ENCODE measurements at regions not wholly inside any gene's neighbourhood (a gene's known extent, or its start where the extent isn't known, plus 50 kb on each side); places are given as distances from the start of the nearest gene placed in this dataset.

DNA sequence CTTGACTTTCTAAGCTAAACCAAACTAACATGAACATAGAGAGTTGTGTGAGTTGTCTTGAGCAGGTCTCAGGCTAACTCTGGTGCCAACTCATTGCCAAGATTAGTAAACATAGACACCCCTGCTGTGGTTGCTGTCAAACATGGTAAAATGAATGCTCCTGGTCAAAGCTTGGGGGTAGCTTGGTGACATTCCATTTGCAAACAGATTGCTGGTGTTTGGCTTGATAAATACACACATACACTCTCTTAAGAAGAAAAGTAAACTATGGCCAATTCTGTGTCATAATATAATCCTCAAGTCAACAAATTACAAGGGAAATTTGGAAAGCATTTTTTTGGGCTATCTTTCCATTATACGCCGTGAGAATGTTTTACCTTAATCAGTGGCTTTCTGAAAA is 386.4 kb upstream of the PDE3A start:
- no peak overlapping the region for H3K4me3 ChIP-seq (ENCODE audit: insufficient read depth, low read depth, low read length)
- no peaks in the 10 kb centered on the region for H3K36me3 ChIP-seq (ENCODE audit: control insufficient read depth, insufficient read depth, low read length)
- no peak overlapping the region for H3K27ac ChIP-seq (ENCODE audit: insufficient read depth, low read depth, low read length, poor library complexity, severe bottlenecking)
- no peaks in the 10 kb centered on the region for H3K27me3 ChIP-seq (ENCODE audit: control insufficient read depth, insufficient read depth, low read length, poor library complexity, severe bottlenecking)
- WGBS, 2 experiments = 100% methylated on average over 2 of the region's 2 CpGs
- no peaks in the 10 kb centered on the region for H3K4me1 ChIP-seq (ENCODE audit: control insufficient read depth, insufficient read depth, low read length)
- no peaks in the 10 kb centered on the region for H3K9me3 ChIP-seq (ENCODE audit: control insufficient read depth, low read length)

GRCh38 chr12:19988001-19988400 is 380.3 kb upstream of the PDE3A start:
- WGBS, 2 experiments = 92 to 97% methylated on average over 2 of the region's 2 CpGs
- H3K9me3 ChIP-seq (ENCODE audit: control insufficient read depth, low read length) = no peaks in the 10 kb centered on the region
- H3K36me3 ChIP-seq (ENCODE audit: control insufficient read depth, insufficient read depth, low read length) = no peaks in the 10 kb centered on the region
- no peaks in the 10 kb centered on the region for H3K27me3 ChIP-seq (ENCODE audit: control insufficient read depth, insufficient read depth, low read length, poor library complexity, severe bottlenecking)
- no peak overlapping the region for H3K27ac ChIP-seq (ENCODE audit: insufficient read depth, low read depth, low read length, poor library complexity, severe bottlenecking)
- no peak overlapping the region for H3K4me3 ChIP-seq (ENCODE audit: insufficient read depth, low read depth, low read length)
- no peaks in the 10 kb centered on the region for H3K4me1 ChIP-seq (ENCODE audit: control insufficient read depth, insufficient read depth, low read length)

- Histone ChIP-seq H3K27ac (ENCODE audit: insufficient read depth, low read depth, low read length, poor library complexity, severe bottlenecking) (no peak overlapping the region), H3K27me3 (ENCODE audit: control insufficient read depth, insufficient read depth, low read length, poor library complexity, severe bottlenecking) (no peaks in the 10 kb centered on the region), H3K36me3 (ENCODE audit: control insufficient read depth, insufficient read depth, low read length) (no peaks in the 10 kb centered on the region), H3K9me3 (ENCODE audit: control insufficient read depth, low read length) (no peaks in the 10 kb centered on the region), H3K4me1 (ENCODE audit: control insufficient read depth, insufficient read depth, low read length) (no peaks in the 10 kb centered on the region), H3K4me3 (ENCODE audit: insufficient read depth, low read depth, low read length) (no peak overlapping the region)
- 81 to 84% methylated on average over 3 of the region's 3 CpGs for WGBS, 2 experiments
These were observed 379.9 kb upstream of the PDE3A start for GRCh38 chr12:19988459-19988873.

DNA sequence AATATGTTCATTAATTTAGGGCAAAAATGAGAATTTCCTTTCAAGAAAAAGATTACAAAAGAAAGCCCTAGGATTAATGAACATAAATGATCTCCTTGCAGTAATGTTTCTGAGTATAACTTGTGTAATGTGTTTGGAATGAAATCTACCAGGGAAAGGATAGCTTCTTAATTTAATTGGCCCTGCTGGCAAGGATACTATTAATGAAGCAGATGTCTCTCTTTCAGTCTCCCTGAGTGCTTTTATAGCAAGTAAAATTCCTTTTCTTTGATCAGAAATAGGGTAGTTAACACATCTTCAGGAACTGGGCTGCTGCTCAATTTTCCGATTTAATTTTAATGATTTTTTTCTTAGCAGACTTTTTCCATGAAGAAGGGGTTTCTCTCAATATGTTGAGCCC is 379.4 kb upstream of the PDE3A start:
- no peaks in the 10 kb centered on the region for H3K36me3 ChIP-seq (ENCODE audit: control insufficient read depth, insufficient read depth, low read length)
- no peak overlapping the region for H3K4me3 ChIP-seq (ENCODE audit: insufficient read depth, low read depth, low read length)
- WGBS, 2 experiments = 91 to 93% methylated on average over 1 of the region's 1 CpG

GRCh38 chr12:19991146-19991545 is 377.2 kb upstream of the PDE3A start:
- Histone ChIP-seq H3K4me1 (ENCODE audit: control insufficient read depth, insufficient read depth, low read length) (no peaks in the 10 kb centered on the region), H3K4me3 (ENCODE audit: insufficient read depth, low read depth, low read length) (no peak overlapping the region), H3K27me3 (ENCODE audit: control insufficient read depth, insufficient read depth, low read length, poor library complexity, severe bottlenecking) (no peaks in the 10 kb centered on the region), H3K27ac (ENCODE audit: insufficient read depth, low read depth, low read length, poor library complexity, severe bottlenecking) (no peak overlapping the region), H3K36me3 (ENCODE audit: control insufficient read depth, insufficient read depth, low read length) (no peaks in the 10 kb centered on the region), H3K9me3 (ENCODE audit: control insufficient read depth, low read length) (no peaks in the 10 kb centered on the region)
- 95 to 96% methylated on average over 3 of the region's 3 CpGs for WGBS, 2 experiments

More for the DNA sequence above, 379.4 kb upstream of the PDE3A start:
- Histone ChIP-seq H3K27me3 (ENCODE audit: control insufficient read depth, insufficient read depth, low read length, poor library complexity, severe bottlenecking) (no peaks in the 10 kb centered on the region), H3K9me3 (ENCODE audit: control insufficient read depth, low read length) (no peaks in the 10 kb centered on the region), H3K27ac (ENCODE audit: insufficient read depth, low read depth, low read length, poor library complexity, severe bottlenecking) (no peak overlapping the region), H3K4me1 (ENCODE audit: control insufficient read depth, insufficient read depth, low read length) (no peaks in the 10 kb centered on the region)

- H3K27ac ChIP-seq (ENCODE audit: insufficient read depth, low read depth, low read length, poor library complexity, severe bottlenecking) = no peak overlapping the region
- H3K4me3 ChIP-seq (ENCODE audit: insufficient read depth, low read depth, low read length) = no peak overlapping the region
- H3K27me3 ChIP-seq (ENCODE audit: control insufficient read depth, insufficient read depth, low read length, poor library complexity, severe bottlenecking) = no peaks in the 10 kb centered on the region
- H3K9me3 ChIP-seq (ENCODE audit: control insufficient read depth, low read length) = no peaks in the 10 kb centered on the region
- H3K36me3 ChIP-seq (ENCODE audit: control insufficient read depth, insufficient read depth, low read length) = no peaks in the 10 kb centered on the region
- 93 to 97% methylated on average over 2 of the region's 2 CpGs for WGBS, 2 experiments
- no peaks in the 10 kb centered on the region for H3K4me1 ChIP-seq (ENCODE audit: control insufficient read depth, insufficient read depth, low read length)
These were observed 376.0 kb upstream of the PDE3A start for GRCh38 chr12:19992311-19992710.

DNA sequence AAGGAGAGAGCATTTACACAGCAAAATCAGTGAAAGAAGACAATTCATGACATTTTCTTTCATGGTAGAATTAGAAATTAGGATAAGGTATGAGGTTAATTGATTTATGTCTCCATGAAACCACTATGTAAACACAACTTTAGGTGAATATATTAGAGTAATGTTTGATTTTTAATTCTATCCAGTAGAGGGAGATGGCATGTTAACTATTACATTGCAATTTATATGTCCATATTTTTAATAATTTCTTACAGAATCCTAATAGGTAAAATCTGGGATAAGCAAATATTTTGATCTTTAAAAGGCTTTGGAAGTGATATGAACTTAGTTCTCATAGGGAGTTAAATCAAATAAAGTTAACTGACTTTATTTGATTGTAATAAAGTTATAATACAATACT is 373.4 kb upstream of the PDE3A start:
- no peak overlapping the region for H3K27ac ChIP-seq (ENCODE audit: insufficient read depth, low read depth, low read length, poor library complexity, severe bottlenecking)
- H3K4me3 ChIP-seq (ENCODE audit: insufficient read depth, low read depth, low read length) = no peak overlapping the region
- H3K4me1 ChIP-seq (ENCODE audit: control insufficient read depth, insufficient read depth, low read length) = peaks cover 3% of the 10 kb centered on the region
- H3K36me3 ChIP-seq (ENCODE audit: control insufficient read depth, insufficient read depth, low read length) = no peaks in the 10 kb centered on the region
- H3K9me3 ChIP-seq (ENCODE audit: control insufficient read depth, low read length) = no peaks in the 10 kb centered on the region
- no peaks in the 10 kb centered on the region for H3K27me3 ChIP-seq (ENCODE audit: control insufficient read depth, insufficient read depth, low read length, poor library complexity, severe bottlenecking)

- Histone ChIP-seq H3K9me3 (ENCODE audit: control insufficient read depth, low read length) (no peaks in the 10 kb centered on the region), H3K27me3 (ENCODE audit: control insufficient read depth, insufficient read depth, low read length, poor library complexity, severe bottlenecking) (no peaks in the 10 kb centered on the region), H3K27ac (ENCODE audit: insufficient read depth, low read depth, low read length, poor library complexity, severe bottlenecking) (no peak overlapping the region), H3K4me1 (ENCODE audit: control insufficient read depth, insufficient read depth, low read length) (peaks cover 10% of the 10 kb centered on the region), H3K36me3 (ENCODE audit: control insufficient read depth, insufficient read depth, low read length) (no peaks in the 10 kb centered on the region), H3K4me3 (ENCODE audit: insufficient read depth, low read depth, low read length) (no peak overlapping the region)
- WGBS, 2 experiments = 95 to 97% methylated on average over 3 of the region's 3 CpGs
These were observed 370.5 kb upstream of the PDE3A start for GRCh38 chr12:19997656-19998400.

DNA sequence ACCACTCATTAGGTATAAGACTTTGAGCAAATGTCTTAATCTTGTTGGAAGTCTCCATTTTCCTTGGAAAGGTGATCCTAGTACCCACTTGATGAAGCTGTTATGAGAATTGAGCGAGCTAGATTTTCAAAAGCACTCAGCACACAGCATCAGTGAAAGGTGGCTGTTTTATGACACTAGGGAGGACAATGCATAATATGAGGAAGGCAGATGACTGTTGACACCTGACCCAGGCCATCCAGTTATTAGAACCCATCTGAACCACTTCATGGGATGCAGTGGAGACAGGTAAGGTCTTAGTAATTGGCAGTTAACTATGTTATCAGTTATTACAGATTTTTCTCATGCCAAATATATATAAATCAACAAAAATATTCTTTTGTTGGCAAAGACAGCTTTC is 369.9 kb upstream of the PDE3A start:
- Histone ChIP-seq H3K9me3 (ENCODE audit: control insufficient read depth, low read length) (no peaks in the 10 kb centered on the region), H3K4me3 (ENCODE audit: insufficient read depth, low read depth, low read length) (no peak overlapping the region), H3K27ac (ENCODE audit: insufficient read depth, low read depth, low read length, poor library complexity, severe bottlenecking) (no peak overlapping the region), H3K27me3 (ENCODE audit: control insufficient read depth, insufficient read depth, low read length, poor library complexity, severe bottlenecking) (no peaks in the 10 kb centered on the region), H3K4me1 (ENCODE audit: control insufficient read depth, insufficient read depth, low read length) (peaks cover 10% of the 10 kb centered on the region), H3K36me3 (ENCODE audit: control insufficient read depth, insufficient read depth, low read length) (no peaks in the 10 kb centered on the region)
- 89 to 100% methylated on average over 1 of the region's 1 CpG for WGBS, 2 experiments

GRCh38 chr12:19998961-19999804 is 369.2 kb upstream of the PDE3A start:
- Histone ChIP-seq H3K9me3 (ENCODE audit: control insufficient read depth, low read length) (no peaks in the 10 kb centered on the region), H3K4me1 (ENCODE audit: control insufficient read depth, insufficient read depth, low read length) (peaks cover 10% of the 10 kb centered on the region), H3K27ac (ENCODE audit: insufficient read depth, low read depth, low read length, poor library complexity, severe bottlenecking) (no peak overlapping the region), H3K4me3 (ENCODE audit: insufficient read depth, low read depth, low read length) (no peak overlapping the region), H3K36me3 (ENCODE audit: control insufficient read depth, insufficient read depth, low read length) (no peaks in the 10 kb centered on the region), H3K27me3 (ENCODE audit: control insufficient read depth, insufficient read depth, low read length, poor library complexity, severe bottlenecking) (no peaks in the 10 kb centered on the region)
- WGBS, 2 experiments = 86% methylated on average over 4 to 5 of the region's 5 CpGs
